ENCODE measurements at regions not wholly inside any gene's neighbourhood (a gene's known extent, or its start where the extent isn't known, plus 50 kb on each side); places are given as distances from the start of the nearest gene placed in this dataset.

- no peak for TF ChIP-seq CTCF (IDR thresholded peaks at IDR 0.05)
- no peak for TF ChIP-seq POLR2A (IDR thresholded peaks at IDR 0.05)
Measured at GRCh38 chr5:152933056-152933455, 528.0 kb upstream of the NMUR2 start.

All from lower leg skin (tissue), 3 donors.